ENCODE measurements at regions not wholly inside any gene's neighbourhood (a gene's known extent, or its start where the extent isn't known, plus 50 kb on each side); places are given as distances from the start of the nearest gene placed in this dataset.

DNA sequence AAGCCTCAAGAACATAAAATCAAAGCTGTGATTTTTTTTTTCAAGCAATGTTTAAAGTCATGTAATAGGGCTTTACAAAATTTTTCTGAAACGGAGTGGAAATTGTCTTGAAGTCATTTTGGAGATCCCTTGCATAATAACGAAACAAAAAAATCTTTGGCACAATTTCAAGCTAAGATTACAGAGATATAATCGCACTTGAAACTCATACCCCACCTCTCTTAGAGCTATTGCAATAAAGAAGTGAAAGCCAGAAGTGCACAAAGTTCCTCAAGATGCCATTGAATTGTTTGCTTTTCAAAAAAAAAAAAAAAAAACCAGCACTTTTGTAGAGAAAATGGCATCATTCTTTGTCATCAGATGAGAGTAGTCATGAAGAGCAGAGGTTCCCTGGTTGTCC, 152.3 kb downstream of the PAX3 start:
- no peak for DNase-seq (ENCODE audit: low spot score)

DNA sequence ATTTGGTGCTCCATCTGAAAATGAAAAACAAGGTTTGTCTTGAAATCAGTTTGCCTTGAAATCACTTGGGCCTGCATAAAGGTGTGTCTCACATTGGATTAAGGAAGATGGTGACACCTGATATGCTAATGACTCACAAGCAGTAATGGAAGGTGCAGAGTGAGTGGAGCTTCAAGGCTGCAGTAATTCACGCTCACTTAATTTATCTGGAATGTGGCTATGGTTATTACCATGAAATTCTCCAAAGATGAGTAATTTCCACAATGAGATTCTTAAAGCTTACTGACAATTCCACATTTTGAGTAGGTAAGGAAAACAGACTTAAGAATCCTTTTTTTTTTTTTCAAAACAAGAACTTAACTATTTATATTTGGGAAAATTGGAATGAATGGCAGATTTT, 156.8 kb downstream of the PAX3 start:
- DNase-seq (ENCODE audit: low spot score) = no peak

DNA sequence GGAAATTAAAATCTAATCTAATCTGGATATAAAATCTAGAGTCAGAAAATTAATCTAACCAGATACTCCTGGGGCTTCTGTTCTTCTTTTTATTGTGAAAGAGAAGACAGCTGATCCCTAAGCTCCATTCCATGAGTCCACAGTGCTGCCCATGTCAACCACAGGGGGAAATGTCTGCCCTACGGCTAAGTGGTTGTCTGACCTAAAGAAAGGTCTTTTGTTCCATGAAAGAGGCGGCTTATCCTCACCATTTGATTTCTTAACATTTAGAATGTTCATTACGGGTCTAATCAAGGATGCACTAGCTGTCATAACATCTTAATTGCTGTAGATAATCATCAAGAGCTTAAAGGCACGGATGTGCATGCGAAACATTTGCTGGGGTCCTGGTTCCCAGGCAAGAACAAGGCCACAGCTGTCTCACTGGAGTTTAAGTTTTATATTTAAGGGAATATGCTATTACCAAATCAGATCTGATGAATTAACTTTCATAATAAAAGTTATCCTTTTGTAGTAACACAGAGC, 162.6 kb downstream of the PAX3 start:
- no peak for DNase-seq (ENCODE audit: low spot score)

DNA sequence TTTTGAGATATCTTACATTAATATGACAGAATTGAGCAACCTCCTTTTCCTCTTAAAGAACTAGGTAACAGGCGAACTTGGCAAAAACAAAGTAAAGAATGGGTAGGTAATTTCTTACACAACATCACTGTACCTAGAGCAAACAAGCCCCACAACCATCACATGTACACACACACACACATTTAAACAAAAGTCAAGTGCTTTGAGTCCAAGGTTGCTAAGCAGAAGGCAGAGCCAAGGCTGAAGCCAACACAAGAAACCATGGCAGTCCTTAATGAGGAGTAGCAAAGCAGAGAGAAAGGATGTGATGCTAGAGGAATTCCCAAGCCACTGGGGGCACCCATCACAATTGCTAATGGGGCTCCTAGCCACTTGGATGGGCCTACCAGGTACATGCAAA, 164.1 kb downstream of the PAX3 start:
- no peak for DNase-seq (ENCODE audit: low spot score)

DNA sequence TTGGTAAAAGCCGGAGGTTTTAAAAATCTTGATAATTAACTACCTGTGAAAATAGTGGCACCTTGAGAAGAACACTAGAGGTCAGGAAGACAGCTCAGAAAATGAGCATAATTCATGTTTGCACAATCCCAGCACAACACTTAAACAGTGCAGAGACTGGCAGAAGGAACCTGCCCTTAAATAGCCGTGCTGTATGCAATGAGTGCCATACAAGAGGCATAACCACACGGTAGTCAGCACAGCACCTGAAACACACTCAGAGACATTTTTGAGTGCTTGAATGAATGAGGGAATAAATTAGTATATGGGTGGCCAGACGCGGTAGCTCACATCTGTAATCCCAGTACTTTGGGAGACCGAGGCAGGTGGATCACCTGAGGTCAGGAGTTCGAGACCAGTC, 164.9 kb downstream of the PAX3 start:
- DNase-seq (ENCODE audit: low spot score) = no peak

DNA sequence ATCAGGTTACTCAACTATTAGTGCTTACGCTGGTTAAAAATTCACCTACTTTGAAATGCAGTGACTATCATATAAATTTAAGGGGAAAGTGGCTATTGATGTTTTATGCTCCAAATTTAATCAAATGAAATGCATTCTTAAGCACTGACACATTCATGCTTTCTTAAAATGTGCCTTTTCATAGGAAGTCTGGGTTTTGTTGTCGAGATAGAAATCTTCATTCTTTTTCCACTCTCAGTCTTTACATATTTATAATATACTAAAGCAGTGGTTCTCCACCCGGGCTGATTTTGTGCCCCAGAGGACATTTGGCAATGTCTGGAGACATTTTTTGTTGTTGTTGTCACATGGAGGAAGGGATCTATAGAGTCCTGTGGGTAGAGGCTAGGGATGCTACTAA, 167.9 kb downstream of the PAX3 start:
- DNase-seq (ENCODE audit: low spot score) = no peak

DNA sequence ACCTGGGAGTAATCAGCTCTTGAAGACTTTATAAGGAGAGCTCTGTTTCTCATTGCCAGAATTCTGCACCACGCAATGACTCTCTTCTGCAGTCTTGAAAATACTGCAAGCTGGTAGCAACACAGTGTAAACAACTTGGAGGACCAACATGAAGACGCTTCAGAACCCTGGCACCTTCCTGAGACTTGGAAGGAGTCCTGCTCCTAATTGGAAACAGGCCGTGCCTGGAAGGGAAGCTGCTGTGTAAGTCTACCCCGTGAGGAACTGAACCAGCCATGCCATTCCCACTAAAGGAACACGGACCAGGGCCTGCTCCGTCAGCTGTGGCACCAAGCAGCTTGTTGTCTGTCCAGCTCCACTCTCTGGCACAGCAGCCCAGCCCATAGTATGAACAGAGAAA, 171.1 kb downstream of the PAX3 start:
- no peak for DNase-seq (ENCODE audit: low spot score)

DNA sequence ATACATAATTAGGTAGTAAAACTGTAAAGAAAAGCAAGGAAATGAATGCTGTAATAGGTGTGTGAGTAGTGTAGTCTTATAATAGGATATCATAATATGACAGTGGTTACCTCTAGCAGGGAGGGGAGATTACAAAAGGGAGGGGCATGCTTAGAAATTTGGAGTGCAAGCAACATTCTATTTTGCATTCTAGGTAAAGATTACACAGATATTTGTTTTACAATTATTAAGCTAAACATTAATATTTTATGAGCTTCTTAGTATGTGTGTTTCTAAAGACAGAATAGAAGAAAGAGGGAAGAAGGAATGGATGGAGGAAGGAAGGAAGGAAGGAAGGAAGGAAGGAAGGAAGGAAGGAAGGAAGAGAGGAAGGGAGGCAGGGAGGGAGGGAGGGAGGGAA, 177.9 kb downstream of the PAX3 start:
- no peak for DNase-seq (ENCODE audit: low spot score)

DNA sequence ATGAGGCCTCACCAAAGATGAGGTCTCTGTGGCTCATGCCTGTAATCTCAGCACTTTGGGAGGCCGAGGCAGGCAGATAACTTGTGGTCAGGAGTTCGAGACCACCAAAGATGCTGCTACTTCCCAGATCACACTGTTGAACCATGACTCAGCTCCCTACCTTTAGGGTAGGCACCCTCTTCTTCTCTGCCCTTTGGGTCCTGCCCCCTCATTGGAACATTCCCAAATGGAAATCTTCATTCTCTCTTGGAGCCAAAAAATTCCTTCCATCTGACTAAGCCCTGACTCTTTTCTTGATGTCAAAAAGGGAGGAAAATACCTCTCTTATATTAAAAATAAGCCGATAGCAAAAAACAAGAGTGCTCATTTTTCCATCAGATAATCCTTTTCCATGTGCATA, 183.5 kb downstream of the PAX3 start:
- DNase-seq (ENCODE audit: low spot score) = no peak

DNA sequence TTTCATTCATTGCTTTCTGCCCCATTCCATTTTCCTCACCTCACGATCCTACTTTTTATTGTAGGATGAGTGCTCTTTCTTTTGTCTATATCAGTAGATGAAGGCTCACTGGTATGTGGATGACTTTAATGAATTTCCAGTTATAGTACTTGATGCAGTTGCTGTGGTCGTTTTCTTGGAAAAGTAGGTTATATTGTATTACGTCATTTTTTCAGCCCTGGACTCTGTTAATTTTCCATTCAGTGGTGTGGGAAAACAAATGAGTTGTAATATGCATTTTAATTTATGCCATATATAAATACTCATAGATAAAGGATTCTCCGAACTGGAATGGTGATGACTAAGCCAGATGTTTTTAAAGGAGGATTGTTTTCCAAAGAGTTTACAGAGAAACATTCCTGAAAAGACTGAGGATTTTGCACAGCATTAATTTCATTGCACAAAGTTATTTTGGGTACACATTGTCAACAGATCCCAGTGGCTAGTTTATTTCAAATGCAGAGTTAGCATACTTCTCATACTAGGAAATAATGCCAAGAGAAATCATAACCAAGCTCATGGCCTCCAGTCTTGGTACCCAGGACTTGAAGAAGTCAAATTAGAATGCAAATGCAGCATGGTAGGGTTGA, 189.7 kb downstream of the PAX3 start:
- no peak for DNase-seq (ENCODE audit: low spot score)

DNA sequence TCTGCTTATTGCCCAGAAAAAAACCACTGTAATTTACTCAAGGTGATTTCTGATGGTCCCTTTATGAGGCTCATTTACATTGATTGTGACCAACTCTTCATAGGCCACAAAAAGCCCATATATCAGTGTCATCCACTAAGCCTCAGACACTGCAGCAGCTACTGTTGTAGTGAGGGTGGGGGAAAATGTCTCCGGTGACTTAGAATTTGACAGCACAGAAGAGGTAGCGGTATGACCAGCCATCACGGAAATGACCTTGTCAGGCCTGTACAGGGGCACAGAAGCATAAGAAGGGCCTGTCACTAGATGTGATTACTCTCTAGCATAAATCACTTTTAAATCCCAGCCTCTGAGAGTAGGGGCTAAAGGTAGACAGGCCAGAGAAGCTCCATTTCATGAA, 190.3 kb downstream of the PAX3 start:
- DNase-seq (ENCODE audit: low spot score) = no peak

DNA sequence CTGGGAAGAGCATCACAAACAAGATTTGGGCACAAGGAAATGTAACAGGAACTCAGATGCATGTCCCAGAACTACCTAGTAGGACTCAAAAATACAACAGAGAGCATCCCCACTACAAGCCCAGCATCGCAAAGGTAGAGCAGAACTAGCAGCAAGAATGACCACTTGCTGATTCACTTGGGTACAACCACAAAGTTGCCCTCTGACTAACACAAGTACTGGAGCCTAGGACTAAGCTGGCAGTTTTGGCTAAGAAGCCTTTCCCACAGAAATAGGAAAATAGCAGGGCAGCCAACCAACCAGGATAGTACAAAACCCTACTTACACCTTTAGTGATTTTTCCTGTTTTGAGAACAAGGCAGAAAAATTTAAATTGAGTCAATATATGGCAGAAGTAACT, 193.8 kb downstream of the PAX3 start:
- DNase-seq (ENCODE audit: low spot score) = no peak

DNA sequence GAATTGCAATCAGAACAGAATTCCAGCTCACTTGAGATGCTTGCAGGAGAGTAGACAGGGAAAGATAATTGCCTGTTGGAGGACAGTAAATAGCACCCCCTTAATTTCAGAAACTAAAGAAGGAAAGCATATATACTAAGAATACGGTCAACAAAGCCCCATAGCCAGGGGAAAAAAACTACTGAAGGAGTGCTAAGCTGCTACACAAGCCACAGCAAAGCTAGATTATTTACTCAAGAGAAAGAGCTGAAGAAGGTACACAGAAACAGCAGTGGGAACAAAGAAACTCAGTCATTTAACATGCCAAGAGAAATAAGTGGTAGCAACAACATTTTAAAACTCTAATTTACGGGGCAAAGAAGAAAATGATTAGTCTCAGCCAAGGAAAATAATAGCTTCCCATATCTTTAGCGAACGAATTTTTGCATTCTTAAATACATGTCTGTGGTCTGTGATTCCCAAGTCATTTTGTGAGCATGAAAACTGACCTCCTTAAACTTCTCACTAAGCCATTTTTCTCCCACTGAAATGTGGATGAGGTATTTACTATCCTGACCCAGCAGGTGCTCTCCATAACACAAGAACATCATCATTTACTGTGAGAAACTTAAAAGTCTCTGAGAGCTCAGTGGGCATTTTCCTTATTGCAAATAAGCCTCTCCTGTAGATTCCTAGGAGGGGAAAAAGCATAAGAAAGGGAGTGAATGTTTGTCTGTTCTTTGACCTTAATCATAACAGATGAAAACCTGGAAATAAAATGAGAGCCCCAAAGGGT, 196.0 kb downstream of the PAX3 start:
- DNase-seq (ENCODE audit: low spot score) = no peak

DNA sequence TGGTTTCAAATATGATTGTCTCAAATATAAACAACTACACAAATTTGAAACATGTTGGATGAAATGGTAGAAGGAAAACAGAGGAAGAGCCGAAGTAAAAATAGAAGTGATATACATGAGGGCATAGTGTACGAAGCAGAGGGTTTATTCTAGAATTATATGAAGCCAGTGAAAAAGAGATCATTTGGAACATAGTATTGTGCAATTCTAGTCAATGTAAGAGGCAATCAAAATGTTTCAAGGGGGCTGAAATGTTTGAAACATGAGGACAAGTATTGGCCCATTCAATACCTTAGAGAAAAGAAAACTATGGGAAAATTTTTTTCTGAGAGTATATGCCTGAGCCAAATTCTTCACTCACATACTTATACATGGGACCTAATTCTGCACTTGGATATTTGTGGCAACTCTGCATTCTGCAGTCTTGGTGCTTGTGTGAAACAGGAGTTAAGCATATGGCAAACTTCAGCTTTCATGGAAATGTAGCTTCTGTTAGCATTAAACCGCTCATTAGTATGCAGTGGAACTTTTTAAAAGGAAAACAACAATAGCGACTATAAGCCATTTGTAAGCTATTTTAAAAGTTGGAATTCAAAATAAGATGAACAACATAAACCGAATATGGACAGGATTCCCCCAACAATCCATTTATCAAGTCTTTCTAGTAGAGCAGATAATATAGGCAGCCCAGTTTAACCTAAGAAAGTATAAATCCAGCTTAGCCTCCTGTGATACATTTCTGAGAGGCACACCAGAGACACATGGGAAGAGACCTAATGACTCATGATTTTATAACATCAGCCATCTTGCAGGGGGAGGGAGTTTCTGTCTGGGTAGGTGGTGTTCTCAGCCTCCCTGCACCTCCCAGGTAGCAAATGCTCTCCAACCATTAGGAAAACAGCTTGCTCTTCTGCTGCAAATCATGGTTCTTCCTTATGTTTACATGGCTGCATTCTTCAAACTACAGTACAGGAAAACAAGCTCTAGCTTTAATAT, 197.8 kb downstream of the PAX3 start:
- no peak for DNase-seq (ENCODE audit: low spot score)

DNA sequence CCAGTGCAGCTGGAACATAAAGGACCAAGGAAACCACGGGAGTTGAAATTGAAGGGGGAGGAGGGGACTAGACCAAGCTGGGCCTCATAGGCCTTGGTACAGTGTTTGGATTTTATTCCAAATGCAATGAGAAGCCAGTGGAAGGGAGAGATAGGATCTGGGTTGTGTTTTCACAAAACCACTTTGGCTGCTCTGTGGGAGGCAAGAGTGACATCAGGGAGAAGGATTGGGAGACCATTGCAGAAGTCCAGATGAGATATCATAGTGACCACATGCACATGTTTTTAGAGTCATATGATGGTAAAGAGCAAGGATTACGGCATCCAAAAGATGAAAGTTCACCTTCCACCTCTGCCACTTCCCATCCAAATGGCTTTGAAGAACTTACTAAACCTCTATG, 210.2 kb downstream of the PAX3 start:
- DNase-seq (ENCODE audit: low spot score) = no peak

DNA sequence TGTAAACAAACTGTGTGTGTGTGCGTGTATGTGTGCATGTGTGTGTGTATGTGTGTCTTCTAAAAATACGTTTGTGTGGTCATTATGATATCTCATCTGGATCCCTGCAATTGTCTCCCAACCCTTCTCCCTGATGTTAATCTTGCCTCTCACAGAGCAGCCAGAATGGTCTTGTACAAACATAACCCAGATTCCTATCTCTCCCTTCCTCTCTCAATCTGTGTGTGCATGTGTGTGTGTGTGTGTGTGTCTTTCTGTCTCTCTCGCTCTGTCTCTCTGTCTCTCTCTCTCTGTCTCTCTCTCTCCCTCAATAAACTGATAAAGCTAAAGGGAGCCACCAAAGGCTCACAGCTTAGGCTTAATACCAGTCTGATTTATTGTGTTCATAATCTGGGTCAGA, 210.8 kb downstream of the PAX3 start:
- DNase-seq (ENCODE audit: low spot score) = no peak

DNA sequence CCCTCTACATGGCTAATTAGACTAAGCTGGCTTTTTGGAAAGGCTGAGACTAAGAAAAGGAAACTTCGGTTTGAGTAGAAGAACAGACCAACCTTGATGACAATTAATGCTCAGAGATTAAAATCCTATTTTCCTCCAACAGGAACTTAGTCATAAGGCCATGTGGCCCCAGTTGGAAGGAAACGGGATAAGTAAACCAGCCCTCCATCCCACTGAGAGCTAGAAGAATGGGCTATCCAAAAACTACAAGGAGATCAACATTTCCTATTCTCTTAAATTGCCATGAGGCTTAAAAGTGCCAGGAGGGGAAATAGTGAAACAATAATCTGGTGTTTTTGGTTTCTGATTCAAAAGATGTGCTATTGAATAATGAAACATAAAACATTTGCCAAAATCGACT, 216.6 kb downstream of the PAX3 start:
- no peak for DNase-seq (ENCODE audit: low spot score)

DNA sequence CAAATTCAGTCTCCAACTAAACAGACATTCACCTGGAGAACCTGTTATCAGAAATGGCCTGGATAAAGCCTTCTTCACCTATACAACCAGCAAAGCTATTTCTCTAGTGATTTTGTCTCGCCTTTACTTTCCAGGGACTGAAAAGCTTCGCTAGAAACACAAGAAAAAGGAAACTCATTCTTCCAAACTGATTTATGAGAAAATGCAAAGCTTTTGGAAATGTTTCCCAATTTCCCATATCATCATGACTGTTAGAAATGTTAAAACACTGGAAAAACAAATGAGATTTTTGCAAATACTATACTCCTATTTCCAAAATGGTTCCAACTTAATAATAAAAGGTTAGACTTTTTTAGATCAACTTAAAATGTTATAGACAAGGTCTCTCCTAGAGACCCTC, 218.7 kb downstream of the PAX3 start:
- no peak for DNase-seq (ENCODE audit: low spot score)

DNA sequence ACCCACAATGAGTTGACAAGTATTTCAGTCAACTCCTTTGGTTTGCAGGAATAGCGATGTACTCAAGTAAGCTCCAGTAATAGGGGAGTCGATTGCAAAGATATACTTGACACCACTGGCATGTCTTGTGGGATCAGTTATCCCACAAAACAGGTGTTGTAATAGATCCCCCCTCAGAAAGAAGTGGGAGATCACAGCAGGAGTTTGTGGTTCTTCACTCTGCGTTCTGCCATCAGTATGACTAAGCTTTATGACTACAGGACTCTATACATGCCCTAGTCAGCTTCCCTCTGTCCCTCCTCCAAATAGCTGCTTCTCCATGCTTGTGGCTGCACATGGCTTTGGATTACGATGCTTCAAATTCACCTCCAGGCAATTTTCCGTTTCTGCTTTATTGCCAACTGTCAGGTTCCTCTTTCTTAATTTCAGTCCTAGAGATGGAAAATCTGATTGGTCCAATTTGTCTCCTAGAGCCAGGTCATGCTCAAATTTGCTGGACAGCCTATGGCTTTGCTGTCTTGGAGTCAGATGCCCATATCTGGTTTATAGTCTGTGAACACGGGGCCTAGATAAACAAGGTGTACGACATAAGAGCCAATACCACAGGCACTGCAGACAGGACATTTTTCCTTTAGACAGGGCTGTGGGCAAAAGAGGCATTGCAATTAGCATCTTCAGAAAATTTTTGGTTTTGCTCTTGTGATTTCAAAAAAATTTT, 221.7 kb downstream of the PAX3 start:
- no peak for DNase-seq (ENCODE audit: low spot score)

DNA sequence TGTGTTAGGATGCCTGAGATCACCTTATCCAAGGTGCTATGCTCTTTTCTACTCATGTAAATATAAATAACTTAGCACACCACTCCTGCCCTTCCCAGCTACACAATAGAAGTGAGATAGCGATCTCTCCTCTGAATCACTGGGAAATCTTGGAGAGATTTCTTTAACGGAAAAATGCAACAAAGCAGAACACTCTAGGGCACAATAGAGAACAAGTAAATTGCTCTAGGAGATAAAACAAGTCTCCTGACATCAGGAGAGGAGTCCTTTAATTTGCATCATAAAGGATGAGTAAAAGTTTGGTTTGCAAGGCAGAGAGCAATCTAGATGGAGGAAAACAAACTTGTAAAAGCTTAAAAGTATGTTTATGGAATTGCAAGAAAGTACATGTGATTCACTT, 224.1 kb downstream of the PAX3 start:
- no peak for DNase-seq (ENCODE audit: low spot score)

DNA sequence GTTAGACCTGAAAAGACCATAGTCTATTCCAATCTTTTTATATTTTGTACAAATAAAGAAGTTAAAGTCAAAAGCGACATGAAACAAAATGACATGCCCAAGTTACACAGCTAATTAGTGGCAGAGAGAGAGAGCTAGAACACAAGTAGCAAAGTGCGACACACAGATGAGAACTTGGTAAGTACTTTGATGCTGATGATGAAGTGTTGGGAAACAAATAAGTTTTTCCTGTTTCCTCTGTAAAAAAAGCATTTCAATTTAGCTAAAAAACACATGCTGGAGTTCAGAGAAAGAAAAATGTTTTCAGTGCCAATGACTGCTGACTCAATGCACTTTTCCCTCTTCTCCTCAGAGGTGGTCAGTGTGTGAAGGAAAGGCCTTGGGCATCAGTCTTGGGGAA, 226.9 kb downstream of the PAX3 start:
- no peak for DNase-seq (ENCODE audit: low spot score)

DNA sequence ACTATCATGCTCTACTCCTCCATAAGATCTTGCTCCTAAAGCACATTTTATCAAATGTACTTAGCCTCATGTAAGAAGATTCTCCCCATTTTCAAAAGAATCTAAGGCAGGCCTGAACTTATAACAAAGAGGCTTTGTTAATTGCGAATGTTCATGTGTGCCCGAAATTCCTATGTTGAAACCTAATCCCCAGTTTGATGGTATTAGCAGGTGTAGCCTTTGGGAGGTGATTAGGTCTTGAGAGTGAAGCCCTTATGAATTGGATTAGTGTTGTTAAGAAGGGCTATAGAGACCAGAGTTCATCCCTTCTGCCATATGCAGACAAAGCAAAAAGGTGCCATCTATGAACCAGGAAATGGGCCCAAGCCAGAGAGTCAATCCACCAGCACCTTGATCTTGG, 234.5 kb downstream of the PAX3 start:
- DNase-seq (ENCODE audit: low spot score) = no peak

Measured in SK-N-DZ (cell line).